ENCODE measurements at regions not wholly inside any gene's neighbourhood (a gene's known extent, or its start where the extent isn't known, plus 50 kb on each side); places are given as distances from the start of the nearest gene placed in this dataset.

- no peaks in the 10 kb centered on the region for H4K20me1 ChIP-seq (ENCODE audit: insufficient read depth)
- ChIA-PET POLR2A (no interaction called here), CTCF (interaction anchor here (0.5 to 1.9 kb wide), 5 partner anchors 8 to 1561 kb away, joined by 3 to 6 read pairs (median 4); no protein-coding TSS in a partner anchor)
Measured at GRCh38 chr2:134201533-134201932, 52.3 kb upstream of the MGAT5 start.

GRCh38 chr2:134202371-134202770 lies 51.5 kb upstream of the MGAT5 start:
- H3K9ac ChIP-seq = no peak overlapping the region
- no peak overlapping the region; a peak in 1 of 4 replicates for H3K27ac ChIP-seq (ENCODE audit: low read depth in 2 of 2, low read length in 1 of 2)
- H3F3A ChIP-seq (replicated peaks; ENCODE audit: insufficient read depth) = no peaks in the 10 kb centered on the region
- TF ChIP-seq CHD2 (IDR thresholded peaks at IDR 0.05; ENCODE audit: low read length, partially characterized antibody) (no peak), RAD21 (IDR thresholded peaks at IDR 0.05; ENCODE audit: low read length) (no peak), MXI1 (IDR thresholded peaks at IDR 0.05; ENCODE audit: low read depth, low read length) (no peak), ELF1 (IDR thresholded peaks at IDR 0.05) (no peak), NFIC (IDR thresholded peaks at IDR 0.05; ENCODE audit: borderline replicate concordance) (no peak), TEAD4 (IDR thresholded peaks at IDR 0.05; ENCODE audit: borderline replicate concordance, insufficient read depth) (no peak)
- H4K20me1 ChIP-seq (ENCODE audit: insufficient read depth) = no peaks in the 10 kb centered on the region
- H3K4me2 ChIP-seq = no peak overlapping the region
- H3K36me3 ChIP-seq (replicated peaks in 1 of 2; ENCODE audit: control insufficient read depth in 1 of 2, insufficient read depth in 2 of 2, low read length in 1 of 2) = no peaks in the 10 kb centered on the region
- H2AFZ ChIP-seq (ENCODE audit: low read depth) = no peak overlapping the region
- no peaks in the 10 kb centered on the region for H3K79me2 ChIP-seq (ENCODE audit: insufficient read depth)
- H3K9me2 ChIP-seq = no peaks in the 10 kb centered on the region
- H3K27me3 ChIP-seq (ENCODE audit: insufficient read depth) = no peaks in the 10 kb centered on the region
- 96% methylated on average over 4 of the region's 4 CpGs for WGBS (ENCODE audit: low lambda C conversion rate)
- H3K4me3 ChIP-seq (ENCODE audit: low read depth in 2 of 2, low read length in 1 of 2) = no peak overlapping the region
- ChIA-PET POLR2A (no interaction called here), CTCF (interaction anchor here (1.1 to 1.9 kb wide), 5 partner anchors 9 to 249 kb away, joined by 3 to 6 read pairs (median 5); no protein-coding TSS in a partner anchor)
- H3K9me3 ChIP-seq = no peaks in the 10 kb centered on the region
- peaks cover 6 to 33% of the 10 kb centered on the region in 2 experiments; a peak in 3 of 4 replicates for H3K4me1 ChIP-seq (ENCODE audit: control insufficient read depth in 1 of 2, insufficient read depth in 2 of 2, low read depth in 1 of 2, low read length in 1 of 2)
- DNase-seq = no peak

More at GRCh38 chr2:134201533-134201932, 52.3 kb upstream of the MGAT5 start:
- H3K4me3 ChIP-seq (ENCODE audit: low read depth in 2 of 2, low read length in 1 of 2) = no peak overlapping the region
- H3K27me3 ChIP-seq (ENCODE audit: insufficient read depth) = no peaks in the 10 kb centered on the region
- H3K4me1 ChIP-seq (ENCODE audit: control insufficient read depth in 1 of 2, insufficient read depth in 2 of 2, low read depth in 1 of 2, low read length in 1 of 2) = peaks cover 6 to 30% of the 10 kb centered on the region in 2 experiments; a peak in 3 of 4 replicates
- no peaks in the 10 kb centered on the region for H3K79me2 ChIP-seq (ENCODE audit: insufficient read depth)
- no peak overlapping the region for H3K9ac ChIP-seq
- H3K9me3 ChIP-seq = no peaks in the 10 kb centered on the region
- no peak for DNase-seq
- H3K36me3 ChIP-seq (replicated peaks in 1 of 2; ENCODE audit: control insufficient read depth in 1 of 2, insufficient read depth in 2 of 2, low read length in 1 of 2) = no peaks in the 10 kb centered on the region
- H3K9me2 ChIP-seq = no peaks in the 10 kb centered on the region
- WGBS (ENCODE audit: low lambda C conversion rate) = 88% methylated on average over 6 of the region's 7 CpGs
- TF ChIP-seq GABPA (IDR thresholded peaks at IDR 0.05; ENCODE audit: low read depth) = no peak
- TF ChIP-seq MXI1 (IDR thresholded peaks at IDR 0.05; ENCODE audit: low read depth, low read length) = no peak
- TF ChIP-seq JUND (IDR thresholded peaks at IDR 0.05) = no peak
- no peak for TF ChIP-seq SIN3A (IDR thresholded peaks at IDR 0.05; ENCODE audit: borderline replicate concordance, low read depth, low read length)
- no peak for TF ChIP-seq REST (IDR thresholded peaks at IDR 0.05; ENCODE audit: low read depth, low read length)
- TF ChIP-seq POLR2AphosphoS5 (IDR thresholded peaks at IDR 0.05; ENCODE audit: low read depth, low read length) = no peak
- H2AFZ ChIP-seq (ENCODE audit: low read depth) = no peak overlapping the region
- peak overlapping the region in 1 of 2 experiments; percentile 2; a peak in 1 of 4 replicates for H3K27ac ChIP-seq (ENCODE audit: low read depth in 2 of 2, low read length in 1 of 2)
- no peak overlapping the region for H3K4me2 ChIP-seq
- H3F3A ChIP-seq (replicated peaks; ENCODE audit: insufficient read depth) = no peaks in the 10 kb centered on the region
